ENCODE measurements at regions not wholly inside any gene's neighbourhood (a gene's known extent, or its start where the extent isn't known, plus 50 kb on each side); places are given as distances from the start of the nearest gene placed in this dataset.

DNA sequence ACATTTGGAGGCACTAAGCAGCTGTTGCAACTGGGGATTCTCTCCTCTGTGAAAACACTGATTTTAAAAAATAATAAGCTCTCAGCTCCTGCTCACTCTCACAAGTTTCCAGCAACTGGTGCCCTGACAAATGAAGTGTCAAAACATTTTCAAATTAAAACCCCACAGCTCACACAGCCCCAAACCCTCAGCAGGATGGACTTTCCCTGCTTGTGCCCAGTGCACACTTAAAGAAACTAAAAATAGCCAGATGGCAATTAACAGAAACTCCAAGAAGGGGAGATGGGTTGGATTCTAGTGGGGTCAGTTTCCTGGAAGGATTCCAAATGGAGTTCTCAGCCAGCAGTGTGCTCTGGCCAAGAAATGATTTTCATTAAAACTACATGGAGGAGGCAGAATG is 163.0 kb upstream of the PUM3 start:
- Histone ChIP-seq H3K27ac (ENCODE audit: insufficient read depth, low read length) (no peak overlapping the region), H4K20me1 (ENCODE audit: control insufficient read depth, extremely low read depth, insufficient read depth, low read length) (no peaks in the 10 kb centered on the region), H3K9ac (ENCODE audit: insufficient read depth, low read length) (no peak overlapping the region), H3K36me3 (ENCODE audit: control insufficient read depth, insufficient read depth, low read length) (no peaks in the 10 kb centered on the region), H3K9me3 (ENCODE audit: control insufficient read depth, insufficient read depth, low read depth, low read length) (no peaks in the 10 kb centered on the region), H3K27me3 (ENCODE audit: control insufficient read depth, insufficient read depth, low read length) (no peaks in the 10 kb centered on the region), H3K4me1 (ENCODE audit: control insufficient read depth, extremely low read depth, insufficient read depth, low read length) (no peaks in the 10 kb centered on the region), H3K79me2 (ENCODE audit: control insufficient read depth, insufficient read depth, low read length) (no peaks in the 10 kb centered on the region), H2AFZ (ENCODE audit: low read length) (no peak overlapping the region), H3K4me3 (replicated peaks in 1 of 4; ENCODE audit: control extremely low read depth in 1 of 4, insufficient read depth in 1 of 4, low read depth in 3 of 4, low read length in 4 of 4) (no peak overlapping the region), H3K4me2 (ENCODE audit: extremely low read depth, insufficient read depth, low read length) (no peak overlapping the region)
- no peak for TF ChIP-seq EZH2 (IDR thresholded peaks at IDR 0.05; ENCODE audit: low read length, missing control alignments)
- TF ChIP-seq, protein P1, sequence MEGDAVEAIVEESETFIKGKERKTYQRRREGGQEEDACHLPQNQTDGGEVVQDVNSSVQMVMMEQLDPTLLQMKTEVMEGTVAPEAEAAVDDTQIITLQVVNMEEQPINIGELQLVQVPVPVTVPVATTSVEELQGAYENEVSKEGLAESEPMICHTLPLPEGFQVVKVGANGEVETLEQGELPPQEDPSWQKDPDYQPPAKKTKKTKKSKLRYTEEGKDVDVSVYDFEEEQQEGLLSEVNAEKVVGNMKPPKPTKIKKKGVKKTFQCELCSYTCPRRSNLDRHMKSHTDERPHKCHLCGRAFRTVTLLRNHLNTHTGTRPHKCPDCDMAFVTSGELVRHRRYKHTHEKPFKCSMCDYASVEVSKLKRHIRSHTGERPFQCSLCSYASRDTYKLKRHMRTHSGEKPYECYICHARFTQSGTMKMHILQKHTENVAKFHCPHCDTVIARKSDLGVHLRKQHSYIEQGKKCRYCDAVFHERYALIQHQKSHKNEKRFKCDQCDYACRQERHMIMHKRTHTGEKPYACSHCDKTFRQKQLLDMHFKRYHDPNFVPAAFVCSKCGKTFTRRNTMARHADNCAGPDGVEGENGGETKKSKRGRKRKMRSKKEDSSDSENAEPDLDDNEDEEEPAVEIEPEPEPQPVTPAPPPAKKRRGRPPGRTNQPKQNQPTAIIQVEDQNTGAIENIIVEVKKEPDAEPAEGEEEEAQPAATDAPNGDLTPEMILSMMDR (conservative IDR thresholded peaks at IDR 0.05 in 1 of 2, IDR thresholded peaks at IDR 0.05 in 1 of 2; ENCODE audit: low read depth in 1 of 2, low read length in 2 of 2) = no peak
- DNase-seq (ENCODE audit: low read depth in 2 of 2) = no peak

DNA sequence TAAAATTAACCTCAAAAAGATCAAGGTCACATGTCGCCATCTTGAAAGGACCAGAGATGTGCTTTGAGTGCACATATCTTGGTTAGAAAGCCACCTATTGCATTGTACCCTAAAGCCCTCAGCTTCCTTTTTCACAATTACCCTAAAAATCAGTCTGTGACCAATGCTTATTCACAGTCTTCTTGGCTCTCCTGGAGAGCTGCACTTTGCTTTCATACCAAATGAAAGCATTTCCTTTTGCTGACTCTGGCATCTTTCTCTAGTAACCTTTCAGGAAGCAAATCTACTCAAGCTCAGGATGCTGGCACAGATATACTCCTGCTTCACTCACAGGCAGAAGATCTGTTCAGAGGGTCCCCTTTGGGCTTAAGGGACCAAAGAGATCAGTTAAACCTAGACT is 160.7 kb upstream of the PUM3 start:
- H3K4me2 ChIP-seq (ENCODE audit: extremely low read depth, insufficient read depth, low read length) = no peak overlapping the region
- no peak overlapping the region for H2AFZ ChIP-seq (ENCODE audit: low read length)
- TF ChIP-seq, protein P1 (conservative IDR thresholded peaks at IDR 0.05 in 1 of 2, IDR thresholded peaks at IDR 0.05 in 1 of 2; ENCODE audit: low read depth in 1 of 2, low read length in 2 of 2) = no peak
- TF ChIP-seq EZH2 (IDR thresholded peaks at IDR 0.05; ENCODE audit: low read length, missing control alignments) = no peak
- no peaks in the 10 kb centered on the region for H3K9me3 ChIP-seq (ENCODE audit: control insufficient read depth, insufficient read depth, low read depth, low read length)
- no peak overlapping the region for H3K9ac ChIP-seq (ENCODE audit: insufficient read depth, low read length)
- H3K79me2 ChIP-seq (ENCODE audit: control insufficient read depth, insufficient read depth, low read length) = no peaks in the 10 kb centered on the region
- no peak for DNase-seq (ENCODE audit: low read depth in 2 of 2)
- H4K20me1 ChIP-seq (ENCODE audit: control insufficient read depth, extremely low read depth, insufficient read depth, low read length) = no peaks in the 10 kb centered on the region
- H3K27me3 ChIP-seq (ENCODE audit: control insufficient read depth, insufficient read depth, low read length) = no peaks in the 10 kb centered on the region
- no peak overlapping the region for H3K27ac ChIP-seq (ENCODE audit: insufficient read depth, low read length)
- H3K4me3 ChIP-seq (replicated peaks in 1 of 4; ENCODE audit: control extremely low read depth in 1 of 4, insufficient read depth in 1 of 4, low read depth in 3 of 4, low read length in 4 of 4) = no peak overlapping the region
- H3K36me3 ChIP-seq (ENCODE audit: control insufficient read depth, insufficient read depth, low read length) = no peaks in the 10 kb centered on the region
- no peaks in the 10 kb centered on the region for H3K4me1 ChIP-seq (ENCODE audit: control insufficient read depth, extremely low read depth, insufficient read depth, low read length)

DNA sequence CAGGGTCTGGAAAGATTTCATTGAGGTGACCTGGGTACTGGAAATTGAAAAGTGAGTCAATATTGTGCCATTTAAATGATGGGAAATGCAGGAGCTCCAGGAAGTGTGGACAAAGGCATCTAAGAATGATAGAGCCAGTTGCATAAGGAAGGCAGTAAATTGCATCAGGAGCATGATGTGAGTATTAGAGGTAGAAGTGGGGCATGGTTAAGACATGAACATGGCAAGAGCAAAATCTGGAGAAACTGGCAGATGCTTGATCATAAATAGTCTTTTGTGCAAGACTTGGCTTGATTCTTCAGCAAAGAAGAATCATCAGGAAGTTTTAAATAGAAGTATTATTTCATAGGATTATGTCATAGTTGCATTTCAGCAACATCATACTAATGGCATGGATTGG is 157.4 kb upstream of the PUM3 start:
- no peak overlapping the region for H3K4me2 ChIP-seq (ENCODE audit: extremely low read depth, insufficient read depth, low read length)
- H3K27ac ChIP-seq (ENCODE audit: insufficient read depth, low read length) = no peak overlapping the region
- no peak overlapping the region for H2AFZ ChIP-seq (ENCODE audit: low read length)
- H3K79me2 ChIP-seq (ENCODE audit: control insufficient read depth, insufficient read depth, low read length) = no peaks in the 10 kb centered on the region
- H4K20me1 ChIP-seq (ENCODE audit: control insufficient read depth, extremely low read depth, insufficient read depth, low read length) = no peaks in the 10 kb centered on the region
- no peak for DNase-seq (ENCODE audit: low read depth in 2 of 2)
- H3K9ac ChIP-seq (ENCODE audit: insufficient read depth, low read length) = no peak overlapping the region
- TF ChIP-seq EZH2 (IDR thresholded peaks at IDR 0.05; ENCODE audit: low read length, missing control alignments) = no peak
- TF ChIP-seq, protein P1 (conservative IDR thresholded peaks at IDR 0.05 in 1 of 2, IDR thresholded peaks at IDR 0.05 in 1 of 2; ENCODE audit: low read depth in 1 of 2, low read length in 2 of 2) = no peak
- H3K27me3 ChIP-seq (ENCODE audit: control insufficient read depth, insufficient read depth, low read length) = no peaks in the 10 kb centered on the region
- H3K9me3 ChIP-seq (ENCODE audit: control insufficient read depth, insufficient read depth, low read depth, low read length) = no peaks in the 10 kb centered on the region
- H3K36me3 ChIP-seq (ENCODE audit: control insufficient read depth, insufficient read depth, low read length) = no peaks in the 10 kb centered on the region
- H3K4me1 ChIP-seq (ENCODE audit: control insufficient read depth, extremely low read depth, insufficient read depth, low read length) = no peaks in the 10 kb centered on the region
- H3K4me3 ChIP-seq (replicated peaks in 1 of 4; ENCODE audit: control extremely low read depth in 1 of 4, insufficient read depth in 1 of 4, low read depth in 3 of 4, low read length in 4 of 4) = no peak overlapping the region
